ENCODE measurements at regions not wholly inside any gene's neighbourhood (a gene's known extent, or its start where the extent isn't known, plus 50 kb on each side); places are given as distances from the start of the nearest gene placed in this dataset.

DNA sequence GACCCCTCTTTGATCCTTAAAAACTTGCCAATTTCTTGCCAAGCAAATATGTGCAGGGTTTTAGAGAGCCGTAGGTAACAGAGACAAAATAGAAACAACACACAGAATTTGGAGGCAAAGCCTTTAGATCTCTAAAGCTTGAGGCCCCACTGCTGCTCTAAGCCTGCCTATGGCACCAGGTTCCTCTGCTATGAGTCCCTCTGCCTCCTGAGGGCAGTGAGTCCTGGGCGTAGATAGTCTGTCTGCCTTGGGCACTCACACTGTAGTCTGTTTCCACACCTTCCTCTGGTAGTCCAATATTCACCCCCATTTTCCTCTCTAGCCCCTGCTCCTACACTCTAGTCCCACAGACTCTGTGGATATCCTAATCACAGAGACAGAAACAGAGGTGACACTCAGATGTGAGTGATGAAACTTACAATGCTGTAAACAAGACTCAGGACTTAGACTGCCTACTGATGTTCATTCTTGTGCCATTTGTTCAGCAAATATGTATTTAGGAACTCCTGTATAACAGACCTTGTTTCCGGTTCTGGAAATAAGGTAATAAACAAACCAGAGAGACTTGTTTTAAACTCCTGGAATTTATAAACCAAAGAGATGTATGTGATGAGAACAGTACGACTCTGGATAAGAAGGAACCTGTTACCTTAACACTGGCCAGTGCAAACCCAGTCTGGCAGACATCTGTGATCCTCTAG is 153.3 kb upstream of the PRSS1 start:
- POLR2A ChIA-PET: no interaction called here
- ATAC-seq: 0 out of 2 replicates have a peak, but pooled peaks have one; percentile 52
- no peak for TF ChIP-seq ZNF274 (IDR thresholded peaks at IDR 0.05; ENCODE audit: low read depth, low read length)
- TF ChIP-seq SIN3A (IDR thresholded peaks at IDR 0.05; ENCODE audit: low read depth): no peak
- no peak for TF ChIP-seq TCF7L2 (IDR thresholded peaks at IDR 0.05; ENCODE audit: borderline replicate concordance, extremely low read depth, insufficient read depth, insufficient read length)
- TF ChIP-seq, protein P1, sequence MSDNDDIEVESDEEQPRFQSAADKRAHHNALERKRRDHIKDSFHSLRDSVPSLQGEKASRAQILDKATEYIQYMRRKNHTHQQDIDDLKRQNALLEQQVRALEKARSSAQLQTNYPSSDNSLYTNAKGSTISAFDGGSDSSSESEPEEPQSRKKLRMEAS (IDR thresholded peaks at IDR 0.05): no peak
- TF ChIP-seq FOSL1 (IDR thresholded peaks at IDR 0.05; ENCODE audit: low read depth): no peak

GRCh38 chr7:142594078-142594477 is 155.2 kb upstream of the PRSS1 start:
- ATAC-seq: no peak
- TF ChIP-seq EZH2 (IDR thresholded peaks at IDR 0.05): no peak
- no peak overlapping the region for H2AFZ ChIP-seq (ENCODE audit: low read depth, low read length, poor library complexity, severe bottlenecking)
- BruUV-seq (replicated peaks): no TSS peak
- intact Hi-C loops (cut with micrococcal nuclease): no loop called here
- ChIA-PET POLR2A (no interaction called here), CTCF (interaction anchor here (2.1 kb wide), 1 partner anchor 10 kb away, joined by 8 read pairs; no protein-coding TSS in a partner anchor), RAD21 (ENCODE audit: low non-redundant PET in 1 of 2, low total read pairs in 2 of 2, uncharacterized antibody in 2 of 2, unreplicated experiment in 2 of 2) (no interaction called here)
- H3K79me2 ChIP-seq (ENCODE audit: insufficient read depth, low read length): no peaks in the 10 kb centered on the region
- H3K4me1 ChIP-seq (ENCODE audit: control insufficient read depth in 1 of 2, insufficient read depth in 2 of 2, low read length in 2 of 2): no peaks in the 10 kb centered on the region
- H3K4me3 ChIP-seq (replicated peaks in 1 of 2; ENCODE audit: low read depth in 1 of 2, low read length in 2 of 2): no peak overlapping the region
- H3K27me3 ChIP-seq (ENCODE audit: insufficient read depth, low read length): peaks cover 3% of the 10 kb centered on the region; the same call in 1 of the 2 replicates
- H3K4me2 ChIP-seq (ENCODE audit: low read length): no peak overlapping the region
- H4K20me1 ChIP-seq (ENCODE audit: insufficient read depth): no peaks in the 10 kb centered on the region
- DNase-seq (ENCODE audit: low read depth, low spot score): no peak
- no peak overlapping the region for H3K27ac ChIP-seq (ENCODE audit: low read depth, low read length)
- H3K9me3 ChIP-seq (ENCODE audit: control insufficient read depth in 1 of 2, insufficient read depth in 1 of 2, low read depth in 1 of 2, low read length in 2 of 2): no peaks in the 10 kb centered on the region
- H3K9ac ChIP-seq (ENCODE audit: low read length): no peak overlapping the region
- no peaks in the 10 kb centered on the region for H3K9me2 ChIP-seq (ENCODE audit: insufficient read depth)
- H3K36me3 ChIP-seq (ENCODE audit: control insufficient read depth in 1 of 2, insufficient read depth in 2 of 2, low read length in 2 of 2): no peaks in the 10 kb centered on the region

More for the DNA sequence above, 153.3 kb upstream of the PRSS1 start:
- CTCF ChIA-PET: interaction anchor here (1.0 to 3.1 kb wide), 3 partner anchors 8 to 61 kb away, joined by 4 to 22 read pairs (median 8); no protein-coding TSS in a partner anchor
- RAD21 ChIA-PET (ENCODE audit: low non-redundant PET in 1 of 2, low total read pairs in 2 of 2, uncharacterized antibody in 2 of 2, unreplicated experiment in 2 of 2): no interaction called here
- no peak overlapping the region for H3K9ac ChIP-seq (ENCODE audit: low read length)
- no peak overlapping the region for H3K27ac ChIP-seq (ENCODE audit: low read depth, low read length)
- intact Hi-C loops (cut with micrococcal nuclease): no loop called here
- DNase-seq (ENCODE audit: low read depth, low spot score): no peak
- no peaks in the 10 kb centered on the region for H4K20me1 ChIP-seq (ENCODE audit: insufficient read depth)
- BruUV-seq (replicated peaks): no TSS peak
- no peak overlapping the region for H3K4me3 ChIP-seq (replicated peaks in 1 of 2; ENCODE audit: low read depth in 1 of 2, low read length in 2 of 2)
- no peak overlapping the region for H3K4me2 ChIP-seq (ENCODE audit: low read length)
- H3K36me3 ChIP-seq (ENCODE audit: control insufficient read depth in 1 of 2, insufficient read depth in 2 of 2, low read length in 2 of 2): no peaks in the 10 kb centered on the region
- no peaks in the 10 kb centered on the region for H3K79me2 ChIP-seq (ENCODE audit: insufficient read depth, low read length)
- H2AFZ ChIP-seq (ENCODE audit: low read depth, low read length, poor library complexity, severe bottlenecking): no peak overlapping the region
- H3K9me3 ChIP-seq (ENCODE audit: control insufficient read depth in 1 of 2, insufficient read depth in 1 of 2, low read depth in 1 of 2, low read length in 2 of 2): no peaks in the 10 kb centered on the region
- H3K27me3 ChIP-seq (ENCODE audit: insufficient read depth, low read length): peaks cover 3% of the 10 kb centered on the region; the same call in 1 of the 2 replicates
- H3K4me1 ChIP-seq (ENCODE audit: control insufficient read depth in 1 of 2, insufficient read depth in 2 of 2, low read length in 2 of 2): no peaks in the 10 kb centered on the region
- H3K9me2 ChIP-seq (ENCODE audit: insufficient read depth): no peaks in the 10 kb centered on the region

Data from HCT116 (cell line).